ENCODE measurements at regions not wholly inside any gene's neighbourhood (a gene's known extent, or its start where the extent isn't known, plus 50 kb on each side); places are given as distances from the start of the nearest gene placed in this dataset.

DNA sequence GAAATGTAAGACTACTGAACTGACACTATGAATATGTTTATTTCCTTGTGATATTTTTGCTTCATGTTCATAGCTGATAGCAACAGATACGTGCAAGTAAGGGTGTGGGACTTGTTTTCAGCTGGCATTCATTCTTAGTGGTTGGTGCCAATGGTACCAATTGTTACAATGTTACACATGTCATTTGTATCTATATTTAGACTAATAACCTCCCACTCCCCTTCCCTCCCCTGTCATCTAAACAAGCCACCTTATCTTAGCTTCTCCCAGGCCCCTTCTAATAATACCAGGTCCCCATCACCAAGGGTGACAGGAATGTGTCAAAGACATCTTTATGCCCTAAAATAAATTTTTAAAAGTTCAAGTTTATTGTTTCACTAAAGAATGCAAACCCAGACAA, 294.7 kb upstream of the FAM98A start:
- TF ChIP-seq, protein P1, sequence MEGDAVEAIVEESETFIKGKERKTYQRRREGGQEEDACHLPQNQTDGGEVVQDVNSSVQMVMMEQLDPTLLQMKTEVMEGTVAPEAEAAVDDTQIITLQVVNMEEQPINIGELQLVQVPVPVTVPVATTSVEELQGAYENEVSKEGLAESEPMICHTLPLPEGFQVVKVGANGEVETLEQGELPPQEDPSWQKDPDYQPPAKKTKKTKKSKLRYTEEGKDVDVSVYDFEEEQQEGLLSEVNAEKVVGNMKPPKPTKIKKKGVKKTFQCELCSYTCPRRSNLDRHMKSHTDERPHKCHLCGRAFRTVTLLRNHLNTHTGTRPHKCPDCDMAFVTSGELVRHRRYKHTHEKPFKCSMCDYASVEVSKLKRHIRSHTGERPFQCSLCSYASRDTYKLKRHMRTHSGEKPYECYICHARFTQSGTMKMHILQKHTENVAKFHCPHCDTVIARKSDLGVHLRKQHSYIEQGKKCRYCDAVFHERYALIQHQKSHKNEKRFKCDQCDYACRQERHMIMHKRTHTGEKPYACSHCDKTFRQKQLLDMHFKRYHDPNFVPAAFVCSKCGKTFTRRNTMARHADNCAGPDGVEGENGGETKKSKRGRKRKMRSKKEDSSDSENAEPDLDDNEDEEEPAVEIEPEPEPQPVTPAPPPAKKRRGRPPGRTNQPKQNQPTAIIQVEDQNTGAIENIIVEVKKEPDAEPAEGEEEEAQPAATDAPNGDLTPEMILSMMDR (IDR thresholded peaks at IDR 0.05): no peak
- TF ChIP-seq, protein P2, sequence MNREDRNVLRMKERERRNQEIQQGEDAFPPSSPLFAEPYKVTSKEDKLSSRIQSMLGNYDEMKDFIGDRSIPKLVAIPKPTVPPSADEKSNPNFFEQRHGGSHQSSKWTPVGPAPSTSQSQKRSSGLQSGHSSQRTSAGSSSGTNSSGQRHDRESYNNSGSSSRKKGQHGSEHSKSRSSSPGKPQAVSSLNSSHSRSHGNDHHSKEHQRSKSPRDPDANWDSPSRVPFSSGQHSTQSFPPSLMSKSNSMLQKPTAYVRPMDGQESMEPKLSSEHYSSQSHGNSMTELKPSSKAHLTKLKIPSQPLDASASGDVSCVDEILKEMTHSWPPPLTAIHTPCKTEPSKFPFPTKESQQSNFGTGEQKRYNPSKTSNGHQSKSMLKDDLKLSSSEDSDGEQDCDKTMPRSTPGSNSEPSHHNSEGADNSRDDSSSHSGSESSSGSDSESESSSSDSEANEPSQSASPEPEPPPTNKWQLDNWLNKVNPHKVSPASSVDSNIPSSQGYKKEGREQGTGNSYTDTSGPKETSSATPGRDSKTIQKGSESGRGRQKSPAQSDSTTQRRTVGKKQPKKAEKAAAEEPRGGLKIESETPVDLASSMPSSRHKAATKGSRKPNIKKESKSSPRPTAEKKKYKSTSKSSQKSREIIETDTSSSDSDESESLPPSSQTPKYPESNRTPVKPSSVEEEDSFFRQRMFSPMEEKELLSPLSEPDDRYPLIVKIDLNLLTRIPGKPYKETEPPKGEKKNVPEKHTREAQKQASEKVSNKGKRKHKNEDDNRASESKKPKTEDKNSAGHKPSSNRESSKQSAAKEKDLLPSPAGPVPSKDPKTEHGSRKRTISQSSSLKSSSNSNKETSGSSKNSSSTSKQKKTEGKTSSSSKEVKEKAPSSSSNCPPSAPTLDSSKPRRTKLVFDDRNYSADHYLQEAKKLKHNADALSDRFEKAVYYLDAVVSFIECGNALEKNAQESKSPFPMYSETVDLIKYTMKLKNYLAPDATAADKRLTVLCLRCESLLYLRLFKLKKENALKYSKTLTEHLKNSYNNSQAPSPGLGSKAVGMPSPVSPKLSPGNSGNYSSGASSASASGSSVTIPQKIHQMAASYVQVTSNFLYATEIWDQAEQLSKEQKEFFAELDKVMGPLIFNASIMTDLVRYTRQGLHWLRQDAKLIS (CRISPR knock-in tag; IDR thresholded peaks at IDR 0.05; ENCODE audit: borderline replicate concordance): no peak
- TF ChIP-seq KAT7 (CRISPR knock-in tag; IDR thresholded peaks at IDR 0.05; ENCODE audit: borderline replicate concordance) (no peak), CREB1 (CRISPR knock-in tag; IDR thresholded peaks at IDR 0.05) (no peak), MXD4 (CRISPR knock-in tag; IDR thresholded peaks at IDR 0.05; ENCODE audit: borderline replicate concordance) (no peak), FOXK1 (CRISPR knock-in tag; IDR thresholded peaks at IDR 0.05) (no peak)
- TF ChIP-seq, protein P3, sequence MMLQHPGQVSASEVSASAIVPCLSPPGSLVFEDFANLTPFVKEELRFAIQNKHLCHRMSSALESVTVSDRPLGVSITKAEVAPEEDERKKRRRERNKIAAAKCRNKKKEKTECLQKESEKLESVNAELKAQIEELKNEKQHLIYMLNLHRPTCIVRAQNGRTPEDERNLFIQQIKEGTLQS (CRISPR knock-in tag; conservative IDR thresholded peaks at IDR 0.05): no peak
- TF ChIP-seq, protein P4, sequence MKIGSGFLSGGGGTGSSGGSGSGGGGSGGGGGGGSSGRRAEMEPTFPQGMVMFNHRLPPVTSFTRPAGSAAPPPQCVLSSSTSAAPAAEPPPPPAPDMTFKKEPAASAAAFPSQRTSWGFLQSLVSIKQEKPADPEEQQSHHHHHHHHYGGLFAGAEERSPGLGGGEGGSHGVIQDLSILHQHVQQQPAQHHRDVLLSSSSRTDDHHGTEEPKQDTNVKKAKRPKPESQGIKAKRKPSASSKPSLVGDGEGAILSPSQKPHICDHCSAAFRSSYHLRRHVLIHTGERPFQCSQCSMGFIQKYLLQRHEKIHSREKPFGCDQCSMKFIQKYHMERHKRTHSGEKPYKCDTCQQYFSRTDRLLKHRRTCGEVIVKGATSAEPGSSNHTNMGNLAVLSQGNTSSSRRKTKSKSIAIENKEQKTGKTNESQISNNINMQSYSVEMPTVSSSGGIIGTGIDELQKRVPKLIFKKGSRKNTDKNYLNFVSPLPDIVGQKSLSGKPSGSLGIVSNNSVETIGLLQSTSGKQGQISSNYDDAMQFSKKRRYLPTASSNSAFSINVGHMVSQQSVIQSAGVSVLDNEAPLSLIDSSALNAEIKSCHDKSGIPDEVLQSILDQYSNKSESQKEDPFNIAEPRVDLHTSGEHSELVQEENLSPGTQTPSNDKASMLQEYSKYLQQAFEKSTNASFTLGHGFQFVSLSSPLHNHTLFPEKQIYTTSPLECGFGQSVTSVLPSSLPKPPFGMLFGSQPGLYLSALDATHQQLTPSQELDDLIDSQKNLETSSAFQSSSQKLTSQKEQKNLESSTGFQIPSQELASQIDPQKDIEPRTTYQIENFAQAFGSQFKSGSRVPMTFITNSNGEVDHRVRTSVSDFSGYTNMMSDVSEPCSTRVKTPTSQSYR (CRISPR knock-in tag; IDR thresholded peaks at IDR 0.05): no peak
- TF ChIP-seq, protein P5, sequence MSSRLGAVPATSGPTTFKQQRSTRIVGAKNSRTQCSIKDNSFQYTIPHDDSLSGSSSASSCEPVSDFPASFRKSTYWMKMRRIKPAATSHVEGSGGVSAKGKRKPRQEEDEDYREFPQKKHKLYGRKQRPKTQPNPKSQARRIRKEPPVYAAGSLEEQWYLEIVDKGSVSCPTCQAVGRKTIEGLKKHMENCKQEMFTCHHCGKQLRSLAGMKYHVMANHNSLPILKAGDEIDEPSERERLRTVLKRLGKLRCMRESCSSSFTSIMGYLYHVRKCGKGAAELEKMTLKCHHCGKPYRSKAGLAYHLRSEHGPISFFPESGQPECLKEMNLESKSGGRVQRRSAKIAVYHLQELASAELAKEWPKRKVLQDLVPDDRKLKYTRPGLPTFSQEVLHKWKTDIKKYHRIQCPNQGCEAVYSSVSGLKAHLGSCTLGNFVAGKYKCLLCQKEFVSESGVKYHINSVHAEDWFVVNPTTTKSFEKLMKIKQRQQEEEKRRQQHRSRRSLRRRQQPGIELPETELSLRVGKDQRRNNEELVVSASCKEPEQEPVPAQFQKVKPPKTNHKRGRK (CRISPR knock-in tag; IDR thresholded peaks at IDR 0.05; ENCODE audit: borderline replicate concordance): no peak
- TF ChIP-seq, protein P6, sequence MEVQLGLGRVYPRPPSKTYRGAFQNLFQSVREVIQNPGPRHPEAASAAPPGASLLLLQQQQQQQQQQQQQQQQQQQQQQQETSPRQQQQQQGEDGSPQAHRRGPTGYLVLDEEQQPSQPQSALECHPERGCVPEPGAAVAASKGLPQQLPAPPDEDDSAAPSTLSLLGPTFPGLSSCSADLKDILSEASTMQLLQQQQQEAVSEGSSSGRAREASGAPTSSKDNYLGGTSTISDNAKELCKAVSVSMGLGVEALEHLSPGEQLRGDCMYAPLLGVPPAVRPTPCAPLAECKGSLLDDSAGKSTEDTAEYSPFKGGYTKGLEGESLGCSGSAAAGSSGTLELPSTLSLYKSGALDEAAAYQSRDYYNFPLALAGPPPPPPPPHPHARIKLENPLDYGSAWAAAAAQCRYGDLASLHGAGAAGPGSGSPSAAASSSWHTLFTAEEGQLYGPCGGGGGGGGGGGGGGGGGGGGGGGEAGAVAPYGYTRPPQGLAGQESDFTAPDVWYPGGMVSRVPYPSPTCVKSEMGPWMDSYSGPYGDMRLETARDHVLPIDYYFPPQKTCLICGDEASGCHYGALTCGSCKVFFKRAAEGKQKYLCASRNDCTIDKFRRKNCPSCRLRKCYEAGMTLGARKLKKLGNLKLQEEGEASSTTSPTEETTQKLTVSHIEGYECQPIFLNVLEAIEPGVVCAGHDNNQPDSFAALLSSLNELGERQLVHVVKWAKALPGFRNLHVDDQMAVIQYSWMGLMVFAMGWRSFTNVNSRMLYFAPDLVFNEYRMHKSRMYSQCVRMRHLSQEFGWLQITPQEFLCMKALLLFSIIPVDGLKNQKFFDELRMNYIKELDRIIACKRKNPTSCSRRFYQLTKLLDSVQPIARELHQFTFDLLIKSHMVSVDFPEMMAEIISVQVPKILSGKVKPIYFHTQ (CRISPR knock-in tag; IDR thresholded peaks at IDR 0.05): no peak

Measured in WTC11 (cell line).